BJ (cell line): ENCODE measurements at regions not wholly inside any gene's neighbourhood (a gene's known extent, or its start where the extent isn't known, plus 50 kb on each side); places are given as distances from the start of the nearest gene placed in this dataset.
"Not testable (repeated sequence)": the region's sequence is repeated elsewhere in the genome, so short reads cannot be mapped to it uniquely, and the experiment has no call there.

ENCODE experiments used
- CTCF ChIA-PET: fragments of 350-600 bp; formaldehyde crosslinking; extraction: SDS; loops from one replicate; lab custom pipeline; 2021; ENCODE audit warnings: antibody characterized with exemption, inconsistent platforms; lab: Yijun Ruan, JAX
- POLR2A ChIA-PET: fragments of 300-600 bp; sonication (Branson Sonifier 250); formaldehyde crosslinking; extraction: SDS; loops from one replicate; lab custom pipeline; 2021; ENCODE audit warnings: antibody characterized with exemption; lab: Charles Lee
- DNase-seq: peaks from one replicate; pipeline ENCODE4 v3.0.0-alpha.2; 2011; ENCODE audit warnings: low read depth
- H3K27me3 ChIP-seq: 2 replicates; pipeline ENCODE4 v1.6.0; 2011; ENCODE audit warnings: low read length; ENCODE audit not compliant: control insufficient read depth, insufficient read depth
- H3K36me3 ChIP-seq: 2 replicates; pipeline ENCODE4 v1.5.1; 2011; ENCODE audit warnings: low read length; ENCODE audit not compliant: control insufficient read depth, insufficient read depth
- H3K4me3 ChIP-seq: 2 replicates; pipeline ENCODE4 v1.5.1; 2011; ENCODE audit warnings: low read depth, mild to moderate bottlenecking, control low read depth, low read length
- TF ChIP-seq, protein P1 (sequence below): IDR thresholded peaks from 2 replicates; pipeline ENCODE4 v1.5.1; 2011; ENCODE audit warnings: low read depth, mild to moderate bottlenecking, control low read depth, inconsistent platforms, low read length, moderate library complexity; ENCODE audit not compliant: insufficient read depth

DNA sequence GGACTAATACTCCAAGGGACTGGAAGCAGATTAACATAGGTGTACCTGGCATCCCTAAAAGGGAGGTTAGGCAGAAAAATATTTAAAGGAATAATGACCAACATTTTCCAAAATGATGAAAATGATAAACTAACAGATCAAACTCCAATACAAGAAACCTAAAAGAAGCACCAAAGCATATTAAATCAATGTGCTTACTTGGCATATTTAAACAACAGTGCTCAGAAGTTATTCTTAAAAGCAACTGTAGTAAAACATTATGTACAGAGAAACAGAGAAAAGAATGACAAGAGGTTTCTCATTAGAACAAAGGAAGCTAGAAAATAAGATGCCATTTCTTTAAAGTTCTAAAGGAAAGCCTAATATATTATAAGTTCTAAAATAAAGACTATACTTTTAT is 947.3 kb upstream of the TMEFF2 start:
- TF ChIP-seq, protein P1, sequence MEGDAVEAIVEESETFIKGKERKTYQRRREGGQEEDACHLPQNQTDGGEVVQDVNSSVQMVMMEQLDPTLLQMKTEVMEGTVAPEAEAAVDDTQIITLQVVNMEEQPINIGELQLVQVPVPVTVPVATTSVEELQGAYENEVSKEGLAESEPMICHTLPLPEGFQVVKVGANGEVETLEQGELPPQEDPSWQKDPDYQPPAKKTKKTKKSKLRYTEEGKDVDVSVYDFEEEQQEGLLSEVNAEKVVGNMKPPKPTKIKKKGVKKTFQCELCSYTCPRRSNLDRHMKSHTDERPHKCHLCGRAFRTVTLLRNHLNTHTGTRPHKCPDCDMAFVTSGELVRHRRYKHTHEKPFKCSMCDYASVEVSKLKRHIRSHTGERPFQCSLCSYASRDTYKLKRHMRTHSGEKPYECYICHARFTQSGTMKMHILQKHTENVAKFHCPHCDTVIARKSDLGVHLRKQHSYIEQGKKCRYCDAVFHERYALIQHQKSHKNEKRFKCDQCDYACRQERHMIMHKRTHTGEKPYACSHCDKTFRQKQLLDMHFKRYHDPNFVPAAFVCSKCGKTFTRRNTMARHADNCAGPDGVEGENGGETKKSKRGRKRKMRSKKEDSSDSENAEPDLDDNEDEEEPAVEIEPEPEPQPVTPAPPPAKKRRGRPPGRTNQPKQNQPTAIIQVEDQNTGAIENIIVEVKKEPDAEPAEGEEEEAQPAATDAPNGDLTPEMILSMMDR: no peak
- H3K36me3 ChIP-seq: no peaks in the 10 kb centered on the region
- no peak for DNase-seq
- no peaks in the 10 kb centered on the region for H3K27me3 ChIP-seq
- ChIA-PET CTCF (no interaction called here), POLR2A (no interaction called here)
- H3K4me3 ChIP-seq: no peak overlapping the region

GRCh38 chr2:193140895-193141294 is 946.2 kb upstream of the TMEFF2 start:
- H3K36me3 ChIP-seq, POLR2A ChIA-PET, CTCF ChIA-PET: not testable (repeated sequence)

DNA sequence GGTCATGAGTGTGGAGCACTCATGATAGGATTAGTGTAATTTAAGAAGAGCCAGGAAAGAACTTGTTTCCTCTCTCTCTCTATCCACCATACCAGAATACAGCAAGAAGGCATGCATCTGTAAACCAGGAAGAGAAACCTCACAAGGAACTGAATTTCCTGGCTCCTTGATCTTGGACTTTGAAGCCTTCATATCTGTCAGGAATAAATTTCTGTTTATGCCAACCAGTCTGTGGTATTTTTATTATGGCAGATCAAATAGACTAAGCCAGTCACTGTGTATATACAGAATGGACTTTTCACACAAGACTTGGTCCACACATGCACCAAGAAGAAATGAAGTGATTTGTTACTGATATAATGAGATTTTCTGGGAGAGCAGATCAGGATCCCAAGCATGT is 930.1 kb upstream of the TMEFF2 start:
- Histone ChIP-seq H3K36me3 (no peaks in the 10 kb centered on the region), H3K27me3 (no peaks in the 10 kb centered on the region), H3K4me3 (no peak overlapping the region)
- TF ChIP-seq, protein P1: no peak
- DNase-seq: no peak
- POLR2A ChIA-PET: no interaction called here
- CTCF ChIA-PET: no interaction called here

More at GRCh38 chr2:193140895-193141294, 946.2 kb upstream of the TMEFF2 start:
- not testable (repeated sequence) for H3K27me3 ChIP-seq, H3K4me3 ChIP-seq, DNase-seq

DNA sequence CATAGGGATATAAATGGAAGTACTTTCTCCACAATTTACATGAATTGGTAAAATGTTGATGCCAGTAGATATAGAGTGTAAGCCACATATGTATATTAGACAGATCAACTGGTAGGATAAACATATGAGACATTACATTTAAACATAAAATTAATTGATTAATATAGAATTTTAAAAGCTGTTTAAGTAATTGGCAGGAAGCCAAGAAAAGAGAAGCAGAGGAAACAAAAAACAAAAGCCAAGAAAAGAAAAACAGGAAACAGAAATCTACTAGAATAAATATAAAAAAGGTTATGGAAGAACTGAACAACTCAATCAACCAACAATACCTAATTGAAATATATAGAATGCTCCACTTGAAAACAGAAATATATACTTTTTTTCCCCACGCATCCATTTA is 920.1 kb upstream of the TMEFF2 start:
- Histone ChIP-seq H3K4me3 (no peak overlapping the region), H3K27me3 (no peaks in the 10 kb centered on the region), H3K36me3 (no peaks in the 10 kb centered on the region)
- POLR2A ChIA-PET: no interaction called here
- CTCF ChIA-PET: interaction anchor here (0.7 kb wide), 1 partner anchor 8 kb away, joined by 3 read pairs; no protein-coding TSS in a partner anchor
- no peak for DNase-seq
- TF ChIP-seq, protein P1: no peak

GRCh38 chr2:193112986-193113385 is 918.3 kb upstream of the TMEFF2 start:
- Histone ChIP-seq H3K27me3 (no peaks in the 10 kb centered on the region), H3K36me3 (no peaks in the 10 kb centered on the region), H3K4me3 (no peak overlapping the region)
- CTCF ChIA-PET: no interaction called here
- TF ChIP-seq, protein P1: no peak
- DNase-seq: no peak
- POLR2A ChIA-PET: no interaction called here

DNA sequence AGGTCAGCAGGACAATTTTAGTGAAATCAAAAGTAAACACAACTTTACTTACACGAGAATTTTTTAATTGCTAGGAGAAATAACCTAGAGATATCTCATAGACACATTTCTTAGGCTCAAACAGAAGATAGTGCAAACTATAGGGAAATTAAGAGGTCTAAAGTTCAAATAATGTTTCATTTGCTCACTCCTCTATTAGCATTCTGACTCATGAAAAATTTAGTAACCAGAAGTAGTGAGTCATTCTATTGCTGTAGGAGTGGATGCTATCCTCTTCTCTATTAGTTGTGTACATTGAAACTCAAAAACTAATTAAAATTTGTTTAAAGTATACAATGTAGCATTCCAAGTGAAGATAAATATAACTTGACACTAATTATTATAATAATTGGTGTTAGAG is 908.3 kb upstream of the TMEFF2 start:
- POLR2A ChIA-PET: no interaction called here
- no peak overlapping the region for H3K4me3 ChIP-seq
- TF ChIP-seq, protein P1: no peak
- CTCF ChIA-PET: no interaction called here
- no peak for DNase-seq
- H3K27me3 ChIP-seq: no peaks in the 10 kb centered on the region
- H3K36me3 ChIP-seq: no peaks in the 10 kb centered on the region
